MCF 10A (cell line): ENCODE measurements at regions not wholly inside any gene's neighbourhood (a gene's known extent, or its start where the extent isn't known, plus 50 kb on each side); places are given as distances from the start of the nearest gene placed in this dataset.
A peak's percentile ranks its signal among the peaks of the same experiment; 100 is the strongest.

Experiments used
- BruUV-seq: library from RNA; stranded (reverse); fragments of 400-500 nt; replicated peaks from 2 replicates; lab custom pipeline; 2021; lab: Mats Ljungman, UMichigan
- CTCF ChIA-PET: fragments of 300-600 bp; sonication (Branson Sonifier 250); formaldehyde crosslinking; extraction: SDS; loops from one replicate; lab custom pipeline; 2021; ENCODE audit warnings: antibody characterized with exemption, inconsistent platforms; lab: Yijun Ruan, JAX
- POLR2A ChIA-PET: fragments of 300-600, 350-650 bp; sonication (Branson Sonifier 250); formaldehyde crosslinking; extraction: SDS; loops from one replicate; lab custom pipeline; 2020; ENCODE audit warnings: antibody characterized with exemption, inconsistent platforms; lab: Yijun Ruan, JAX
- DNase-seq: peaks from one replicate; pipeline ENCODE4 v3.0.0-alpha.2; 2018; ENCODE audit not compliant: unreplicated experiment
- H3K27ac Mint-ChIP-seq: one replicate; pipeline ENCODE4 v1.8.0; 2022; ENCODE audit warnings: mild to moderate bottlenecking, low read depth, mixed read lengths; ENCODE audit not compliant: unreplicated experiment
- H3K27me3 Mint-ChIP-seq: one replicate; pipeline ENCODE4 v1.8.0; 2022; ENCODE audit warnings: mixed read lengths; ENCODE audit not compliant: insufficient read depth, unreplicated experiment
- H3K36me3 Mint-ChIP-seq: one replicate; pipeline ENCODE4 v1.8.0; 2022; ENCODE audit warnings: mild to moderate bottlenecking, moderate library complexity, mixed read lengths; ENCODE audit not compliant: insufficient read depth, unreplicated experiment
- H3K4me1 Mint-ChIP-seq: one replicate; pipeline ENCODE4 v1.8.0; 2022; ENCODE audit warnings: mixed read lengths; ENCODE audit not compliant: insufficient read depth, unreplicated experiment
- H3K4me3 Mint-ChIP-seq: one replicate; pipeline ENCODE4 v1.8.0; 2022; ENCODE audit warnings: mild to moderate bottlenecking, moderate library complexity, mixed read lengths; ENCODE audit not compliant: unreplicated experiment
- H3K9me3 Mint-ChIP-seq: one replicate; pipeline ENCODE4 v1.8.0; 2022; ENCODE audit warnings: mixed read lengths; ENCODE audit not compliant: unreplicated experiment
- CTCF ChIP-seq: fragments of 200-600 bp; IDR thresholded peaks from one replicate; pipeline ENCODE4 v1.8.0; 2022; ENCODE audit warnings: antibody characterized with exemption, mild to moderate bottlenecking; ENCODE audit not compliant: unreplicated experiment
- intact Hi-C: fragments of 100-400 bp; cut with micrococcal nuclease; formaldehyde crosslinking; loops from 2 replicates; pipeline ENCODE4 v1.14.1; 2022

- POLR2A ChIA-PET = no interaction called here
- peak; percentile 50 for DNase-seq
- no peaks in the 10 kb centered on the region for H3K36me3 Mint-ChIP-seq
- H3K27me3 Mint-ChIP-seq = peaks cover 39% of the 10 kb centered on the region
- H3K4me1 Mint-ChIP-seq = peaks cover 18% of the 10 kb centered on the region
- TF ChIP-seq CTCF = no peak
- intact Hi-C loops = no loop called here
- no peak overlapping the region for H3K27ac Mint-ChIP-seq
- BruUV-seq = no TSS peak
- CTCF ChIA-PET = no interaction called here
- no peaks in the 10 kb centered on the region for H3K9me3 Mint-ChIP-seq
- H3K4me3 Mint-ChIP-seq = no peak overlapping the region
Measured at GRCh38 chrX:20382518-20383297, 116.0 kb upstream of the RPS6KA3 start.

- Mint-ChIP-seq H3K27ac (no peak overlapping the region), H3K36me3 (no peaks in the 10 kb centered on the region), H3K27me3 (peaks cover 44% of the 10 kb centered on the region), H3K4me1 (peaks cover 18% of the 10 kb centered on the region), H3K9me3 (no peaks in the 10 kb centered on the region), H3K4me3 (no peak overlapping the region)
- ChIA-PET POLR2A (no interaction called here), CTCF (no interaction called here)
- BruUV-seq = no TSS peak
- no peak for TF ChIP-seq CTCF
- intact Hi-C loops = no loop called here
- DNase-seq = no peak
Measured at GRCh38 chrX:20382082-20382481, 115.4 kb upstream of the RPS6KA3 start.

- CTCF ChIA-PET = interaction anchor here (1.3 kb wide), 1 partner anchor 15 kb away, joined by 4 read pairs; no protein-coding TSS in a partner anchor
- intact Hi-C loops = loop anchor here (2.0 kb wide), 1 partner anchor 108 kb away; no protein-coding TSS in a partner anchor
- peak overlapping the region; percentile 32 for H3K27ac Mint-ChIP-seq
Measured at GRCh38 chrX:20378233-20378920, 111.7 kb upstream of the RPS6KA3 start.

More at GRCh38 chrX:20378233-20378920, 111.7 kb upstream of the RPS6KA3 start:
- POLR2A ChIA-PET = interaction anchor here (1.1 to 1.7 kb wide), 2 partner anchors 106 to 112 kb away, joined by 4 to 7 read pairs; partner anchors contain the start of gene RPS6KA3
- Mint-ChIP-seq H3K4me3 (no peak overlapping the region), H3K4me1 (peaks cover 23% of the 10 kb centered on the region), H3K27me3 (peaks cover 75% of the 10 kb centered on the region), H3K36me3 (no peaks in the 10 kb centered on the region), H3K9me3 (no peaks in the 10 kb centered on the region)
- peak; percentile 51 for DNase-seq
- no TSS peak for BruUV-seq
- no peak for TF ChIP-seq CTCF
